ENCODE measurements at regions not wholly inside any gene's neighbourhood (a gene's known extent, or its start where the extent isn't known, plus 50 kb on each side); places are given as distances from the start of the nearest gene placed in this dataset.
A peak's percentile ranks its signal among the peaks of the same experiment; 100 is the strongest.
"Not testable (repeated sequence)": the region's sequence is repeated elsewhere in the genome, so short reads cannot be mapped to it uniquely, and the experiment has no call there.

DNA sequence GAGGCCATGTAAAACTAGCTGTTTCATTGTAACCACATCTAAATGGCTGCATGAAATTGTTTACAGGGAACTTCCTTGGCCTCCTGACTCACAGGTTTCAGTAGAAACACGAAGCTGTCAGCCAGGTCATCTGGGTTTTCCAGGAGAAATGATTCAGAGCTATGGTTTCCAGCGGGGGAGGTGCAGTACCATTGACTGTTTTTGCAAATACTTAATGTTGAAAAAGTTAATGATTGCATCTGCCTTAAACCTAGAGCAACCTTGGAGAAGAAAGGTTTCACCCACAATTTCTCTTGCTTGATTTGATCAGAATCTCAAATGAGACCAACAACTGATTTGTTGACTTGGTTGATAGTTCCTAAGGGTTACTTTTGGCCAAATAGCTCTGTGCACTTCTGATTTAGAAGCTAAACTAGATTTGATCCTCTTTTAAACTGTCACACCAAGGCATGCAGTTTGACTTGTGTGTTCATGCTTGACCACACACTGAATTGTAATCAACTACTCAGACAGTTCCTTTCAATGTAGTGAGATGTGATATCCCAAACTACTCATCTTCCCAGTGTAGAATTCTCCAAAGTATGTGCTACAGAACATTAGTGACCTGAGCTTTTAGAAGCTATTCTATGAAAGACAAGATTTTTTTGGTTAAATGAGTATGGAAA lies 193.5 kb upstream of the CHST9 start:
- DNase-seq (ENCODE audit: low spot score), result no peak

- DNase-seq (ENCODE audit: low spot score), result no peak
These were observed 192.1 kb upstream of the CHST9 start for GRCh38 chr18:27377251-27377650.

DNA sequence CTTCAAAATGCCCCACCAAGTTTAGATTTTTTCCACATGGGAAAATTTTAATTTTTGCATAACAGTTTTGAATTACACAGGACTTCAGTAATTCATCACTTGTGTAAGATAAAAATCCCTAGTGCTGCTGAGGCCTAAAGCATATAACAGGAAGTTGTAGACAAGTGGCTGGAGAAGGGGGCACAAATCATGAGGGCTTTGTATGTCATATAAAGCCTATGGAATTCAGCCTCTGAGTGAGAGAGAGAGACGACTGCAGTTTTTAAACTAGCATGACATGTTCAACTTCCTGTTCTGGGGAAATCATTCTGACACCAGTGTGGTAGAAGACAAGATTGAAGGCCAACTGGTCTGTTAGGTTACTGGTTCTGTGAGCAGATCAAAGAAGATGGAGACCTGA lies 187.3 kb upstream of the CHST9 start:
- DNase-seq (ENCODE audit: low spot score), result no peak

- DNase-seq (ENCODE audit: low spot score), result no peak
These were observed 181.6 kb upstream of the CHST9 start for GRCh38 chr18:27366665-27367064.

DNA sequence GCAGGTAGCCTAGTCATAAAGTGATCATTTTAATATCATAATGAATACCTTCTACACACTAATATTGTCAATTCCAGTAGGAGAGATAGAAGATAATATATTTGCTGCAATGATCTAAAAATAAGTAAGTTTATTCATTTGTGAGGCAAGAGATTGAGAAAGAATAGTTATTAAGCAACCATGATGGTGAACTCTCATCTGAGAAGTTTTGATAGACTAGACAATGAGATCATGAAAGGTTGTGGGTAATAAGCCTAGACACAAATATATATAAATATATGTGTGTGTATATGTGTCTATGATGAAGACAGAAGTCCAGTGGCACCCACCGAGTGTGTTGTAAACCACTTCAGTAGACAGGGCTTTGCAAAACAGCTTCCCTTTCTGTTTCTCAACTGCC lies 181.0 kb upstream of the CHST9 start:
- DNase-seq (ENCODE audit: low spot score), result no peak

GRCh38 chr18:27363872-27364271 lies 178.8 kb upstream of the CHST9 start:
- peak; percentile 13 for DNase-seq (ENCODE audit: low spot score)

DNA sequence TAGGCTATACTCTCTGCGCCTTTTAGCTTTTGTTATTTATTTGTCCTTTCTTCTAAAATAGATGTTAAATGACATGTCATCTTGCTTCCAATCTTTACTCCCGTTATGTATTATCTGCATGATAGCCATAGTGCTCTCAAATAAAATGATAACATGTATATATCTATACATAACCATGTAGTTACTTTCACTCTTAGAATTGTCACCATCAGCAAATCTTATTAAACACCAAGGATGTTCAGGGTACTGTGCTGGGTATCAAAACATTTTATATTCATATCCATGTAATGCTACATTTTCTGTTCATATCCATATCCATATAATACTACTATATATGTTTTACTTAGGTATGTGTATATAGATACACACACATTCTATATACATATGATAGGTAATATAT lies 176.4 kb upstream of the CHST9 start:
- DNase-seq (ENCODE audit: low spot score), result no peak

DNA sequence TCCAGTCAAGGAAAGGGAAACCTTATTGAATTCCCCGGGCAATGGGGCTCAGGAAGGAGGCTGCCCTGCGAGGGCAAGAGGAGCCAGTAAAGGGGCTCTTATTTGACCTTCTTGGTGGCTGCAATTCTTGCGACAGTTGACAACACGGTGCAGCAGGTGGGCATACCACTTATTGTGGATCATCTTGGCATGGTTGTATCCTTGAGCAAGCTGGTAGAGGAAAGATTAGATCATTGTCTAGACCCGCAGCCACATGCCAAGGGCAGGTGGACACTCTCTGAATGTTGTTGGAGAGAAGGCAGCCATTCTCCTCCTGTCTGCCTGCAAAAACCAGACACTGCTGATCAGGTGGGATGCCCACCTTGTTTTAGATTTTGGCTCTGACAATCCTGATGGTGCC lies 170.2 kb upstream of the CHST9 start:
- DNase-seq (ENCODE audit: low spot score), result no peak

DNA sequence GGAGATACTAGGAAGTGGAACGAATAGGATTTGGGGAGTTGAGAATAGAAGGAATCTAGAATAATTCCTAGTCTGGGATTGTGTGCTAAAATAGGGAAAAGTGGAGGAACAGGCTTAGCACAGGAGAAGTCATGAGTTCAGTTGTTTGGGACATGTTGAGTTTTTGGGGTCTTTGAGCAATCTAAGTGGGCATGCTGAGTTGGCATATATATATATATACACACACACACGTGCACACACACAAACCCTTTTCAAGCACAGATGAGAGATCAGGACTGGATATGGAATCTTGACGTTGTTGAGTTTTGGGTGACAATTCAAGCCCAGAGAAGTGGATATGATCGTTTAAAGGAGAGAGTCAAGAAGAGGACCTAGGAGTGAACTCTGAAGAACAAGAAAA lies 168.2 kb upstream of the CHST9 start:
- DNase-seq (ENCODE audit: low spot score), result no peak

GRCh38 chr18:27349284-27349882 lies 164.3 kb upstream of the CHST9 start:
- no peak for DNase-seq (ENCODE audit: low spot score)

DNA sequence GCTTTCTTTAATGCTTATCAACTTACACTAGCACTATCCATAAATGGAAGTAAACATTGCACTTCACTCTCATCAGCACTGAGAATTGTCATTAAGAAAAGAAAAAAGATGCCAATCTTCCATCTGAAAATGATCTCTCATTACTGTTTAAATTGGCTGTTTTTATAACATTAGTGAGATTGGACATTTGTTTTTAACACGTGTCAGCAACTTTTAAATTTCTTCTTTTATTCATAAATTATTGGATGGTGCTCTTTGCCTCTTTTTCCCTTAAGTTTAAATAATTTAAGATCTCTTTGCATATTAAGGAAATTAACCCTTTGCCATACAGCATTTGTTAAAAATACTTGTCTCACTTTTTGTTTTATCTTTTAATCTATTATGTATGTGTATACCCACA lies 146.5 kb upstream of the CHST9 start:
- DNase-seq (ENCODE audit: low spot score), result no peak

- DNase-seq (ENCODE audit: low spot score), result no peak
These were observed 129.9 kb upstream of the CHST9 start for GRCh38 chr18:27314996-27315395.

- DNase-seq (ENCODE audit: low spot score), result no peak
These were observed 128.6 kb upstream of the CHST9 start for GRCh38 chr18:27313678-27314077.

GRCh38 chr18:27312853-27313252 lies 127.7 kb upstream of the CHST9 start:
- DNase-seq (ENCODE audit: low spot score), result no peak

- no peak for DNase-seq (ENCODE audit: low spot score)
These were observed 127.0 kb upstream of the CHST9 start for GRCh38 chr18:27312153-27312552.

DNA sequence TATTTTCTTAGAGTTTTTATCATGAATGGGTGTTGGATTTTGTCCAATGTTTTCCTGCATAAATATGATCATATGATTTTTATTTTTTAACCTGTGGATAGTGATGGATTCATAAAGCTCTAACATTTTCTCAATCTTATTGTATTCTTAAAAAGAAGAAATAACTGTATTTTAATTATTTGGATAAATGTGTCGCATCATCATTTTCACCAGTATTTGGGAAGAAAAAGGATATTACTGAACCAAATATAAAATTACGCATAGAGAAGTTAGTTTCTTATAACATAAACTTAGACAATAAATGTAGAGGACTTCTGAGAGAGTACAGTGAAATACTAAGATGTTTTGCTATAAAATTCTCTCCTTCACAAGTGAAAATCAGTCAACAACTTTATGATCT lies 126.0 kb upstream of the CHST9 start:
- no peak for DNase-seq (ENCODE audit: low spot score)

- no peak for DNase-seq (ENCODE audit: low spot score)
These were observed 116.7 kb upstream of the CHST9 start for GRCh38 chr18:27301615-27302378.

DNA sequence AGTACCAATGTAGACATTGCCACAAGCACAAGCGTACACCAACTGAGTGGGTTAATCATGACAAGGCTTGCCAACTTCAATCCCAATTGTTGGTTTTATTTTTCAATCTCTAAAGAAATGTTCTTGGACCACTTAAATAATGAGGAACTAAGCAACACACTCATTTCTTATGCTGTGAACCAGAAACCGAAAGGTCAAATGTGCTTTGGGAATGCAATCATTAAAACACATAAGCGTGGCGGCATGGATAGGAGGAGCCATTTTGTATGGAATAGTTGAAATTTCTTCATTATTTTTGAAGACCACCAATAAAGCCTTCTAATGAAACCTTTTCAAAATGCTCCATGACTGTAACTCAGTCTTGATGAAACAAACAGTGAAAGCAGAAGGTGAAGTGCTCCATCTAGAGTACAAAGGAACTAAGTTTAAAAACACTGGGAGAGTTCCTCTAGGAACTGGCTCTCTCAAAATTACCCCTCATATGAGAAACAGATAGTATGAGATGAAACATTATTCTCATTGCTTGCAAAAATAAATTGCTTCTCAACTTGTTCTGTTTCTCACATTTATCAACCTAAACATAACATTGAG lies 113.2 kb upstream of the CHST9 start:
- peak; percentile 28 for DNase-seq (ENCODE audit: low spot score)

DNA sequence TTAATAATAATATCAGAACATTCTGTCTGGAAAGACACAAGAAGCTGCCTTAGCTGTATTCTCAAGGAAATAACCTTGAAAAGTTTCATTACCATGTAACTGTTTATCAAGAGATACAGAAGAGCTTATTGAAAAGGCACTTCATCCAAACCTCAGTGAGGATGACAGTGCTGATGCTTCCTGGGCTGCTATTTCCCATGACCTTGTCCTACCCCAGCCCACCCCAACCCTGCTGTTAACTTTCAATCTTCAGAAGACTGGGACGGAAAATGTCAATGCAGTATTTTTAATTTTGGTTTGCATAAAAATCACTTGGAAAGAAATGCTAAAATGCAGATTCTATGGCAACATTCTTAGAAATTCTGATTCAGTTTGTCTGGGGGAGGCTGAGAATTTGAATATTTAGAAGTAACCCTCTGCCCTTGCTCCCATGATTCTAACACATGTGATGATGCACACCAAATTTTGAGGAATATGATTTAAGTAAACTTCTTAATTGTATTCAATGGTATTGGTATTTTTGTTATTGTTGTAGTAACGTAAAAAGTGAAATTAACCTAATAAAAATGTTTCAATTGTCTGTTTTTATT lies 101.0 kb upstream of the CHST9 start:
- DNase-seq (ENCODE audit: low spot score), result not testable (repeated sequence)

DNA sequence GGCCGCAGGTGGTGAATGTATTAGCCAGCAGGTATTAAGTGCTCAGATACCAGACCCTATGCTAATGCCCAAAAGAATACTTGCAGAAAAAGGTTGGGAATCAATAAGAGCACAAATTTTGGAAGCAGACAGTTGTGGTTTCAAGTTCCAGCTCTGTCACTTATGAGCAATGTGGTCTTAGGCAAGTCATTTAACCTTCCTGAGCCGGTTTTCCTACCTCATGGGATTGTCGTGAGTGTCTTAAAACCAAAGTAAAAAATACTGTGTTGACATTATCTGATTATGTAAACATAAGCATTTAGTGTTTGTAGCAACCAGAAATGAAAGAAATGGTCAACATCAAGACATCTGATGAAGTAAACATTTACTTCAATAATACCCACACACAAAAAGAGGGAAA lies 93.0 kb upstream of the CHST9 start:
- DNase-seq (ENCODE audit: low spot score), result no peak

GRCh38 chr18:27277554-27277953 lies 92.4 kb upstream of the CHST9 start:
- no peak for DNase-seq (ENCODE audit: low spot score)

DNA sequence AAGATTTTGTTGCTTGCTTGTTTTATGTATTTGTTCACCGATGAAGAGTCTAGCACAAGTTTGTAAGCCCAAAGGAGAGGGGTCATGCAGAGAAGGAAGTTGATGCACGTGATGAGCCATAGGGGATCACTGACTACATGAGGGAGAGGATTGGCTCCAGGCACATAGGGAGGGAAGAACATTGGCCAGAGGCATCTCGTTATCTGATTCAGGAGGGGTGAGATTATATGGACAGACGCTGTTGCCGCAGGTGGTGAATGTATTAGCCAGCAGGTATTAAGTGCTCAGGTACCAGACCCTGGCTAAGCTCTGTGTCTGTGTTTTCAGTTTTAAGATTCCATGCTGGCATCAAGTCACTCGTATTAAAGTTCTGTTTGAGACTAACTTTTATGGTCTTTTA lies 91.8 kb upstream of the CHST9 start:
- no peak for DNase-seq (ENCODE audit: low spot score)

DNA sequence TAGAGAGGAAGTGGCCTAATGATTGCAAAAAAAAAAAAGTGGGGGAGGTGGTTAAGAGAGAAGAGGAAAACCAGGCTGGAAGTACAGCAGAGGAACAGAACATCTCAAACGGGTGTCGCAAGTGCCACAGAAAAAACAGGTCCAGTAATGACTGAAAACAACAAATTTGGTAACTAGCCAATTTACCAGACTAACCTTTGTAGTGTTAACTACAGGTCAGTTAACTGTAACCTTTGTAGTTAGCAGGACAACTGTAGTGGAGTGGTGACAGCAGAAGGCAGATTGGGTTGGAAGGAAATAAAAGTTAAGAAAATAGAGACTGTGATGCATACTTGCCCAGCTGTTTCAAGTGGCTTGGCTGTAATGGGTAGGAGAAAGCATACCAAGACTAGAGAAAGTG lies 91.4 kb upstream of the CHST9 start:
- no peak for DNase-seq (ENCODE audit: low spot score)

Data from pons (tissue), 1 donor.